Lower leg skin (tissue), 4 donors: ENCODE measurements at regions not wholly inside any gene's neighbourhood (a gene's known extent, or its start where the extent isn't known, plus 50 kb on each side); places are given as distances from the start of the nearest gene placed in this dataset.
"Not testable (repeated sequence)": the region's sequence is repeated elsewhere in the genome, so short reads cannot be mapped to it uniquely, and the experiment has no call there.

Source experiments
- DNase-seq, 2 donors: peaks; one replicate each; pipeline ENCODE4 v3.0.0-alpha.2; 2019; ENCODE audit warnings: low spot score in 2 of 2
- H3K4me3 ChIP-seq: fragments of 200-600 bp; sonication (generic); 2 replicates; pipeline ENCODE4 v1.5.1; 2017; ENCODE audit warnings: mild to moderate bottlenecking, low read depth; ENCODE audit not compliant: poor library complexity, severe bottlenecking
- CTCF ChIP-seq, 3 donors: fragments of 450-650 bp; IDR thresholded peaks; one replicate each; pipeline ENCODE4 v1.5.1; 2016; ENCODE audit warnings: antibody characterized with exemption in 3 of 3, mild to moderate bottlenecking in 3 of 3, moderate library complexity in 2 of 3
- POLR2A ChIP-seq, 2 donors: fragments of 450-650 bp; IDR thresholded peaks; one replicate each; pipeline ENCODE4 v1.6.1; 2016 to 2017; ENCODE audit warnings: antibody characterized with exemption in 2 of 2, mild to moderate bottlenecking in 1 of 2, moderate library complexity in 1 of 2
- WGBS, 2 donors: methylation state at CpG; one replicate each; pipeline ENCODE4 v1.1.5; 2018; 5-methylcytosine and 5-hydroxymethylcytosine counted together
- intact Hi-C: fragments of 100-400 bp; cut with DNase I; formaldehyde crosslinking; loops from one replicate; pipeline ENCODE4 v1.15.0; 2023; ENCODE audit warnings: low total_unique reads

GRCh38 chr4:71110499-71110898 lies 117.0 kb downstream of the DCK start:
- intact Hi-C loops, result no loop called here
- DNase-seq, result no peak
- TF ChIP-seq CTCF (IDR thresholded peaks at IDR 0.05) (no peak), POLR2A (IDR thresholded peaks at IDR 0.05) (no peak)
- WGBS, 2 donors, result 58 to 69% methylated on average over 2 of the region's 2 CpGs
- H3K4me3 ChIP-seq, result no peak overlapping the region

GRCh38 chr4:71111133-71111532 lies 117.7 kb downstream of the DCK start:
- DNase-seq, H3K4me3 ChIP-seq, intact Hi-C loops: not testable (repeated sequence)
- WGBS, 2 donors, result 73 to 80% methylated on average over 4 of the region's 4 CpGs

GRCh38 chr4:71113294-71113693 lies 119.8 kb downstream of the DCK start:
- 90 to 97% methylated on average over 1 of the region's 1 CpG for WGBS, 2 donors
- intact Hi-C loops, result no loop called here
- no peak for DNase-seq
- no peak overlapping the region for H3K4me3 ChIP-seq
- no peak for TF ChIP-seq POLR2A (IDR thresholded peaks at IDR 0.05)
- no peak for TF ChIP-seq CTCF (IDR thresholded peaks at IDR 0.05)

- intact Hi-C loops, result no loop called here
- TF ChIP-seq CTCF (IDR thresholded peaks at IDR 0.05) (no peak), POLR2A (IDR thresholded peaks at IDR 0.05) (no peak)
- H3K4me3 ChIP-seq, result no peak overlapping the region
- no peak for DNase-seq
- 89 to 95% methylated on average over 24 to 26 of the region's 37 CpGs for WGBS, 2 donors
Measured at GRCh38 chr4:71120831-71121524, 127.5 kb downstream of the DCK start.

- intact Hi-C loops, result no loop called here
- TF ChIP-seq CTCF (IDR thresholded peaks at IDR 0.05) (no peak), POLR2A (IDR thresholded peaks at IDR 0.05) (no peak)
- no peak for DNase-seq
- H3K4me3 ChIP-seq, result no peak overlapping the region
- 89 to 96% methylated on average over 4 of the region's 4 CpGs for WGBS, 2 donors
Measured at GRCh38 chr4:71123951-71124350, 130.5 kb downstream of the DCK start.

GRCh38 chr4:71125137-71125536 lies 131.7 kb downstream of the DCK start:
- no peak for TF ChIP-seq CTCF (IDR thresholded peaks at IDR 0.05)
- TF ChIP-seq POLR2A (IDR thresholded peaks at IDR 0.05), result no peak
- 83% methylated on average over 4 of the region's 4 CpGs for WGBS, 2 donors
- no peak overlapping the region for H3K4me3 ChIP-seq
- no peak for DNase-seq
- intact Hi-C loops, result no loop called here
